ENCODE measurements at regions not wholly inside any gene's neighbourhood (a gene's known extent, or its start where the extent isn't known, plus 50 kb on each side); places are given as distances from the start of the nearest gene placed in this dataset.

GRCh38 chr9:6126377-6126776 is 89.2 kb upstream of the IL33 start:
- Histone ChIP-seq H4K20me1 (ENCODE audit: insufficient read depth) (no peaks in the 10 kb centered on the region), H3K9ac (ENCODE audit: low read length) (no peak overlapping the region), H3K9me3 (ENCODE audit: low read length) (no peaks in the 10 kb centered on the region), H3K36me3 (ENCODE audit: insufficient read depth, low read length) (no peaks in the 10 kb centered on the region), H2AFZ (ENCODE audit: low read depth, low read length) (no peak overlapping the region), H3K27me3 (ENCODE audit: insufficient read depth, low read depth, low read length) (no peaks in the 10 kb centered on the region), H3K27ac (ENCODE audit: low read length) (no peak overlapping the region), H3K79me2 (replicated peaks; ENCODE audit: insufficient read depth, low read length) (no peaks in the 10 kb centered on the region), H3K4me3 (ENCODE audit: low read length) (no peak overlapping the region), H3K4me2 (ENCODE audit: low read length) (no peak overlapping the region), H3K9me2 (ENCODE audit: insufficient read depth, low read length) (no peaks in the 10 kb centered on the region), H3F3A (ENCODE audit: insufficient read depth, low read length, poor library complexity, severe bottlenecking) (no peaks in the 10 kb centered on the region)
- TF ChIP-seq RAD21 (conservative IDR thresholded peaks at IDR 0.05) (no peak), EZH2 (IDR thresholded peaks at IDR 0.05; ENCODE audit: borderline replicate concordance, insufficient read depth, low read length, poor library complexity, severe bottlenecking) (no peak)

- Histone ChIP-seq H3K9me3 (ENCODE audit: low read length) (no peaks in the 10 kb centered on the region), H3K27me3 (ENCODE audit: insufficient read depth, low read depth, low read length) (no peaks in the 10 kb centered on the region), H4K20me1 (ENCODE audit: insufficient read depth) (no peaks in the 10 kb centered on the region), H3K4me2 (ENCODE audit: low read length) (no peak overlapping the region), H3K9me2 (ENCODE audit: insufficient read depth, low read length) (no peaks in the 10 kb centered on the region), H3F3A (ENCODE audit: insufficient read depth, low read length, poor library complexity, severe bottlenecking) (no peaks in the 10 kb centered on the region), H2AFZ (ENCODE audit: low read depth, low read length) (no peak overlapping the region), H3K36me3 (ENCODE audit: insufficient read depth, low read length) (no peaks in the 10 kb centered on the region), H3K9ac (ENCODE audit: low read length) (no peak overlapping the region), H3K4me3 (ENCODE audit: low read length) (no peak overlapping the region), H3K79me2 (replicated peaks; ENCODE audit: insufficient read depth, low read length) (no peaks in the 10 kb centered on the region), H3K27ac (ENCODE audit: low read length) (no peak overlapping the region)
- TF ChIP-seq, protein P1, sequence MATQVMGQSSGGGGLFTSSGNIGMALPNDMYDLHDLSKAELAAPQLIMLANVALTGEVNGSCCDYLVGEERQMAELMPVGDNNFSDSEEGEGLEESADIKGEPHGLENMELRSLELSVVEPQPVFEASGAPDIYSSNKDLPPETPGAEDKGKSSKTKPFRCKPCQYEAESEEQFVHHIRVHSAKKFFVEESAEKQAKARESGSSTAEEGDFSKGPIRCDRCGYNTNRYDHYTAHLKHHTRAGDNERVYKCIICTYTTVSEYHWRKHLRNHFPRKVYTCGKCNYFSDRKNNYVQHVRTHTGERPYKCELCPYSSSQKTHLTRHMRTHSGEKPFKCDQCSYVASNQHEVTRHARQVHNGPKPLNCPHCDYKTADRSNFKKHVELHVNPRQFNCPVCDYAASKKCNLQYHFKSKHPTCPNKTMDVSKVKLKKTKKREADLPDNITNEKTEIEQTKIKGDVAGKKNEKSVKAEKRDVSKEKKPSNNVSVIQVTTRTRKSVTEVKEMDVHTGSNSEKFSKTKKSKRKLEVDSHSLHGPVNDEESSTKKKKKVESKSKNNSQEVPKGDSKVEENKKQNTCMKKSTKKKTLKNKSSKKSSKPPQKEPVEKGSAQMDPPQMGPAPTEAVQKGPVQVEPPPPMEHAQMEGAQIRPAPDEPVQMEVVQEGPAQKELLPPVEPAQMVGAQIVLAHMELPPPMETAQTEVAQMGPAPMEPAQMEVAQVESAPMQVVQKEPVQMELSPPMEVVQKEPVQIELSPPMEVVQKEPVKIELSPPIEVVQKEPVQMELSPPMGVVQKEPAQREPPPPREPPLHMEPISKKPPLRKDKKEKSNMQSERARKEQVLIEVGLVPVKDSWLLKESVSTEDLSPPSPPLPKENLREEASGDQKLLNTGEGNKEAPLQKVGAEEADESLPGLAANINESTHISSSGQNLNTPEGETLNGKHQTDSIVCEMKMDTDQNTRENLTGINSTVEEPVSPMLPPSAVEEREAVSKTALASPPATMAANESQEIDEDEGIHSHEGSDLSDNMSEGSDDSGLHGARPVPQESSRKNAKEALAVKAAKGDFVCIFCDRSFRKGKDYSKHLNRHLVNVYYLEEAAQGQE (IDR thresholded peaks at IDR 0.05; ENCODE audit: borderline replicate concordance): no peak
- peak; percentile 40 for TF ChIP-seq EP300 (conservative IDR thresholded peaks at IDR 0.05; ENCODE audit: poor library complexity, severe bottlenecking)
- TF ChIP-seq SMC3 (conservative IDR thresholded peaks at IDR 0.05; ENCODE audit: poor library complexity): no peak
- no peak for TF ChIP-seq RAD21 (conservative IDR thresholded peaks at IDR 0.05)
- no peak for TF ChIP-seq TAF1 (IDR thresholded peaks at IDR 0.05; ENCODE audit: low read depth)
- TF ChIP-seq EZH2 (IDR thresholded peaks at IDR 0.05; ENCODE audit: borderline replicate concordance, insufficient read depth, low read length, poor library complexity, severe bottlenecking): no peak
These were observed 92.2 kb upstream of the IL33 start for GRCh38 chr9:6123416-6123815.

GRCh38 chr9:6121707-6122106 is 93.9 kb upstream of the IL33 start:
- no peaks in the 10 kb centered on the region for H3K9me2 ChIP-seq (ENCODE audit: insufficient read depth, low read length)
- no peak overlapping the region for H3K4me3 ChIP-seq (ENCODE audit: low read length)
- H3K9me3 ChIP-seq (ENCODE audit: low read length): no peaks in the 10 kb centered on the region
- TF ChIP-seq MXI1 (conservative IDR thresholded peaks at IDR 0.05; ENCODE audit: poor library complexity, severe bottlenecking): no peak
- H3K79me2 ChIP-seq (replicated peaks; ENCODE audit: insufficient read depth, low read length): no peaks in the 10 kb centered on the region
- no peaks in the 10 kb centered on the region for H3K27me3 ChIP-seq (ENCODE audit: insufficient read depth, low read depth, low read length)
- H3K36me3 ChIP-seq (ENCODE audit: insufficient read depth, low read length): no peaks in the 10 kb centered on the region
- no peak overlapping the region for H2AFZ ChIP-seq (ENCODE audit: low read depth, low read length)
- no peaks in the 10 kb centered on the region for H3F3A ChIP-seq (ENCODE audit: insufficient read depth, low read length, poor library complexity, severe bottlenecking)
- no peak overlapping the region for H3K4me2 ChIP-seq (ENCODE audit: low read length)
- H3K9ac ChIP-seq (ENCODE audit: low read length): no peak overlapping the region
- no peaks in the 10 kb centered on the region for H4K20me1 ChIP-seq (ENCODE audit: insufficient read depth)
- H3K27ac ChIP-seq (ENCODE audit: low read length): no peak overlapping the region
